Thymus (tissue), 11 donors: ENCODE measurements at regions not wholly inside any gene's neighbourhood (a gene's known extent, or its start where the extent isn't known, plus 50 kb on each side); places are given as distances from the start of the nearest gene placed in this dataset.

Experiments used
- DNase-seq, 9 donors: peaks; one replicate each; pipeline ENCODE4 v3.0.0-alpha.2; 2013; ENCODE audit warnings: low spot score in 9 of 9, low read depth in 6 of 9, missing footprints in 1 of 9
- H3K27ac ChIP-seq, 2 donors: one replicate each; pipeline ENCODE4 v1.5.1; 2013; ENCODE audit warnings: control low read depth in 1 of 2, low read depth in 1 of 2, low read length in 1 of 2, mild to moderate bottlenecking in 1 of 2, moderate library complexity in 1 of 2
- H3K27me3 ChIP-seq, 2 donors: one replicate each; pipeline ENCODE4 v1.5.1; 2013; ENCODE audit warnings: low read length in 1 of 2; ENCODE audit not compliant: control insufficient read depth in 2 of 2, insufficient read depth in 1 of 2
- H3K36me3 ChIP-seq, 2 donors: one replicate each; pipeline ENCODE4 v1.5.1; 2013; ENCODE audit warnings: low read length in 1 of 2, mild to moderate bottlenecking in 1 of 2, moderate library complexity in 1 of 2; ENCODE audit not compliant: control insufficient read depth in 2 of 2, insufficient read depth in 2 of 2
- H3K4me1 ChIP-seq, 2 donors: one replicate each; pipeline ENCODE4 v1.5.1; 2013; ENCODE audit warnings: low read length in 2 of 2; ENCODE audit not compliant: control insufficient read depth in 2 of 2, insufficient read depth in 2 of 2
- H3K4me3 ChIP-seq, 2 donors: one replicate each; pipeline ENCODE4 v1.5.1; 2013; ENCODE audit warnings: low read length in 2 of 2, control low read depth in 1 of 2, mild to moderate bottlenecking in 1 of 2
- H3K9me3 ChIP-seq, 2 donors: one replicate each; pipeline ENCODE4 v1.5.1; 2013; ENCODE audit warnings: low read length in 1 of 2, mild to moderate bottlenecking in 1 of 2; ENCODE audit not compliant: control insufficient read depth in 2 of 2, insufficient read depth in 1 of 2
- WGBS: extraction: QIAGEN DNeasy Blood & Tissue Kit; methylation state at CpG from one replicate; pipeline ENCODE4 v1.1.7; 2013; 5-methylcytosine and 5-hydroxymethylcytosine counted together
- donor health status: healthy.

- peaks cover 0 to 4% of the 10 kb centered on the region in 2 donors for H3K27me3 ChIP-seq
- 84% methylated on average over 6 of the region's 6 CpGs for WGBS
- DNase-seq: no peak
Observed at GRCh38 chr4:183388777-183389176, 55.7 kb upstream of the CDKN2AIP start.

DNA sequence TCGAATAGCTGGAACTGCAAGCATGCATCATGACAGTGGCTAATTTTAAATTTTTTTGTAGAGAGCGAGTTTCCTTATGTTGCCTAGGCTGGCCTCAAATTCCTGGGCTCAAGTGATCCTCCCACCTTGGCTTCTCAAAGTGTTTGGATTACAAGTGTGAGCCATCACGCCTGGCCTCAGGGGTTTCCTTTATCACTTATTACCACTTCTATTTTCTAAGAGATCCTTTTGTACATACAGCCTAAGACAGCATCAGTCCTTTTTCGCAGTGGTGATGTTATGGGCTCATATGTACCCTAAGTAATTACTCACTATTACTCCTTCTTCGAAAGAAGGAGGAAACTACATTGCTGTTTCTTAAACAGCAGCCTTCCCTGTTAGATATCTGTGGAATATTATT lies 54.1 kb upstream of the CDKN2AIP start:
- no peaks in the 10 kb centered on the region for H3K36me3 ChIP-seq
- DNase-seq: no peak
- no peaks in the 10 kb centered on the region for H3K9me3 ChIP-seq
- H3K4me1 ChIP-seq: peaks cover 0 to 5% of the 10 kb centered on the region in 2 donors
- H3K27ac ChIP-seq: no peak overlapping the region
- H3K27me3 ChIP-seq: peaks cover 0 to 4% of the 10 kb centered on the region in 2 donors
- no peak overlapping the region for H3K4me3 ChIP-seq
- WGBS: 71% methylated on average over 5 of the region's 5 CpGs

More at GRCh38 chr4:183388777-183389176, 55.7 kb upstream of the CDKN2AIP start:
- peaks cover 1 to 14% of the 10 kb centered on the region in 2 donors for H3K9me3 ChIP-seq
- H3K4me1 ChIP-seq: peaks cover 0 to 5% of the 10 kb centered on the region in 2 donors
- no peak overlapping the region for H3K4me3 ChIP-seq
- H3K36me3 ChIP-seq: no peaks in the 10 kb centered on the region
- H3K27ac ChIP-seq: no peak overlapping the region

GRCh38 chr4:183391204-183391603 lies 53.2 kb upstream of the CDKN2AIP start:
- Histone ChIP-seq H3K27ac (no peak overlapping the region), H3K36me3 (no peaks in the 10 kb centered on the region), H3K4me1 (peaks cover 0 to 5% of the 10 kb centered on the region in 2 donors), H3K27me3 (peaks cover 0 to 4% of the 10 kb centered on the region in 2 donors), H3K4me3 (no peak overlapping the region), H3K9me3 (no peaks in the 10 kb centered on the region)
- DNase-seq: no peak
- WGBS: 62% methylated on average over 3 of the region's 3 CpGs

DNA sequence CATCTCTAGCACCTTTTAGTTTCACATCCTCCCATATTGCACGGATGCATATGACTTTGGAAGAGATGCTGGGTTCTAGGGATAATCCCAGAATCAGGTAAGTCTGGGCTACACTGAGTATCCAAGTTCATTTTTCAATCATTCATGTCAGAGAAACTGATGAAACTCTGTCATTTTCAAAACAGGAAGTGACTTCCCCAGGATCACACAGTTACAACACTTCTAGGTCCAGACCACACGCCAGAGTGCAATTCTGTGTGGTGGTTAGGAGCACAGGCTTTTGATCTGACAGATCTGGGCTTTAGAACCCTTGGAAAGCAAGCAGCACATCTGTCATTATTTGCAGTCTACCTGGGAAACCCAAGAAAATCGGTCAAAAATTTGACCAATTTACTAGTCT lies 52.1 kb upstream of the CDKN2AIP start:
- Histone ChIP-seq H3K27me3 (peaks cover 0 to 4% of the 10 kb centered on the region in 2 donors), H3K4me3 (no peak overlapping the region), H3K9me3 (no peaks in the 10 kb centered on the region), H3K4me1 (peaks cover 0 to 5% of the 10 kb centered on the region in 2 donors), H3K27ac (no peak overlapping the region), H3K36me3 (no peaks in the 10 kb centered on the region)
- DNase-seq: peak in 2 of 9 donors; percentile 18 to 50
- 55% methylated on average over 3 of the region's 3 CpGs for WGBS

- no peak overlapping the region for H3K4me3 ChIP-seq
- WGBS: 97% methylated on average over 5 of the region's 5 CpGs
- H3K9me3 ChIP-seq: no peaks in the 10 kb centered on the region
- H3K4me1 ChIP-seq: peaks cover 0 to 11% of the 10 kb centered on the region in 2 donors
- no peak for DNase-seq
- H3K27ac ChIP-seq: no peak overlapping the region
- no peaks in the 10 kb centered on the region for H3K36me3 ChIP-seq
- H3K27me3 ChIP-seq: peaks cover 0 to 10% of the 10 kb centered on the region in 2 donors
Observed at GRCh38 chr4:183393446-183393845, 51.0 kb upstream of the CDKN2AIP start.

DNA sequence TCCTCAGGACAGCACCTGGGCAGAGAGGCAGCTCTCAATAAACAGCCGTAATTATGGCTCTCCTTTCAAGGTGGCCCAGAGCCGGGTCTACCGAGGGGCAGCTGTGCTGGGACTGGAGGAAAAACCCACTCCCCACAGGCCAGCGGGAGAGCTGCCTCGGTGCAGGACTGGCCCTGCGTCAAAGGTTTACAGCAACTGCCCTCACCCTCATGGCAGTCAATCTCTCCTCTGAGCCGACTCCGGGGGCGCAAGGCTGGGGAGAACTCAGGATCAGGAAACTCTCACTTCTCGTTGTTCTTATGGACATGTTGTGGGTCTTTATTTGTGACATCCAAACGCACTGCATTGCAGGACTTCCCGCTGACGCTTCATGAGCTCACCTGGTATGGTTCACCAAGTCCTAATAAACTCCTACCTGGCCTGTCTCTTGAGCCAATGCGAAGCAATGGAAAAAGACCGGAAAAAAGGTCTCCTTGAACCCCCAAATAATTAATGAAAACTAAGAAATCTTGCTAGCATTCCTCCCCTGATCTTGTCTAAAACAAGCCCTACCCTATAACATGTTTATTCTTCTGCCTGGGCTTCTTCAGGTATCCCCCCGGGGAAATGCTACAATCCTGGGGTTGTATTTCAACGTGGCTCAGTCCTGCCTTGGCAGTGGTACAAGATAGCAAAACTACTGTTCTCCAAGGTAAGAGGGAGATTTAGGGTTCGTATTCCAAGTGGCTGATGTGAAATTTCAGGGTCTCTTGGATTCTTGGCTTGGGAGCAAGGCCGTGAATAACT lies 50.1 kb upstream of the CDKN2AIP start:
- DNase-seq: no peak
- no peaks in the 10 kb centered on the region for H3K9me3 ChIP-seq
- H3K27ac ChIP-seq: no peak overlapping the region
- no peaks in the 10 kb centered on the region for H3K36me3 ChIP-seq
- no peak overlapping the region for H3K4me3 ChIP-seq
- H3K27me3 ChIP-seq: peaks cover 0 to 19% of the 10 kb centered on the region in 2 donors
- WGBS: 95% methylated on average over 19 of the region's 19 CpGs
- peaks cover 0 to 13% of the 10 kb centered on the region in 2 donors for H3K4me1 ChIP-seq
